Germinal center (tissue), 1 donor: ENCODE measurements at regions not wholly inside any gene's neighbourhood (a gene's known extent, or its start where the extent isn't known, plus 50 kb on each side); places are given as distances from the start of the nearest gene placed in this dataset.
"Not testable (repeated sequence)": the region's sequence is repeated elsewhere in the genome, so short reads cannot be mapped to it uniquely, and the experiment has no call there.

ENCODE experiments used
- DNase-seq: peaks from one replicate; pipeline ENCODE4 v3.0.0; 2012; ENCODE audit warnings: mixed read lengths, low spot score

DNA sequence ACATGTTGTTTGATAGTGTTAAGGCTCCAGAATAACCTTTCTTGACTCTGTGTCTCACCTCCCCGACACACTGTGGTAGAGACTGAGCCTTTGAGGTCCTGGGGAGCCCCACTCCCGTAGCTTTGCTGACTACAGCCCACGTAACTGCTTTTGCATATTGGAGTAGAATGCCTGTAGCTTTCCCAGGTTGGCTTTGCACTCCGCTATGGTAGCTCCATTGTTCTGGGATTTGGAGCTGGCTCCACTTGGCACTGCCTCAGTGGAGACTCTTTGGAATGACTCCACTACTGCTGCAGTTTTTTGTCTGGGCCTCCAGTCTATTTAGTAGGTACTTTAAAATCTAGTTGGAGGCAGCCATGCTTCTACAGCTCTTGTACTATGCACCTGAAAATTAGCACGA is 56.2 kb upstream of the ANXA1 start:
- no peak for DNase-seq

DNA sequence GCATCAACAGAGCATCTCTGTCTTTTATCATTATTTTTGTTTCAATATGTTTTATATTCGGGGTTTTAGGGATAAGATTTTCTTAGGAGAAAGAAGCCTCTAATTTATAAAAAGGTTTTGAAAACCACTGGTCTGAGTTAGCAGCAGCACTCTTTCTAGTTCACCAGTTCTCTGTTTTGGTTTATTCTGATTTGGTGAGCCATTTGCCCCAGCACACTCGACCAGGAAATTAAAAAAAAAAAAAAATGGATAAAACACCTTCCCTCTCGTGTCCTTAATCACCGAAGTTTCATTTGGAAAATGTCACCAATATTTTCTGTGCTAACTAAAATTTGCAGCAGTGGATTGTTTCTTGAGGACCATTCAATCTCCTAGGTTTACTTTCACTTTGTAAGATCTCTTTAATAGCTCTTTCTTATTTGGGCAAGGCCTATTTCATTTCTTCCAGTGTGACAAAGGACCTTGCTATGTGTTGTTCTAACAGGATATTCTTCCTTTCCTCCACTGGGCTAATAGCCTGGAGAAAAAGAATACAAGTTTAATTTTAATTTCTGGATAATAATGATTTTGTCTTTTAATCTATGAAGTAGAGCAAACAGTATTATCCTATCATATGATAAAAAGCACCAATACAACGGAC is 57.8 kb upstream of the ANXA1 start:
- DNase-seq, result no peak

DNA sequence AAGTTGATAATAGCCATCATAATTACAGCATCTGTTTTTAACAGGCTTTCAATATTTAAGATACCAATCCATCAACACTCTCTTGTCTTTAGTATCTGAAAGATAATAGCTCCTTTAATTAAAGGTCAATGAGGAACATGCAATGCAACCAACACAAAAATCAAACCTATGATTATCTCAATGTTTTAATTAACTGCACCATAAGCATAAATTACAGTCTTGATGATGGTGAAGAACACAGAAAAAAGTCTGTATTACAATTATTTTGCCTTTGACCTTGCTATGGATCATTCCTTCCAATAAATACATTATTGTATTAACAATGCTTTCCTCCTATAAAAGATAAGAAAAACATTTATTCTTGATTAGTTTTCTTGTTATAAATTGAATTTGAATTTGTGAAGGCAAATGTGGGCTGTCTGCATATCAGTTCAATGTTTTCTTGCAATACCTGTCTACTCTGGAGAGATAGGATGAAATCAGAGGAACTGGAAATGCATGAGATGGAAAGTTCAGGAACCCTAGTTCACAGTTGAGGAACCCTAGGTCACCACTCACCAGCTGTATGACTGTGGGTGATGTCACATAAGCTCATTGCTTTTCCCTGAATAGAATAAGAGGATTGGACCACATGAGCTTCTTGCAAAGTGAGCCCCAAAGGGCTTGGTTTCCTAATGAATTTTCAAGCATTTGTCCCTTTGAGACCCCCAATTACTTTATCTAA is 58.5 kb upstream of the ANXA1 start:
- DNase-seq, result no peak

DNA sequence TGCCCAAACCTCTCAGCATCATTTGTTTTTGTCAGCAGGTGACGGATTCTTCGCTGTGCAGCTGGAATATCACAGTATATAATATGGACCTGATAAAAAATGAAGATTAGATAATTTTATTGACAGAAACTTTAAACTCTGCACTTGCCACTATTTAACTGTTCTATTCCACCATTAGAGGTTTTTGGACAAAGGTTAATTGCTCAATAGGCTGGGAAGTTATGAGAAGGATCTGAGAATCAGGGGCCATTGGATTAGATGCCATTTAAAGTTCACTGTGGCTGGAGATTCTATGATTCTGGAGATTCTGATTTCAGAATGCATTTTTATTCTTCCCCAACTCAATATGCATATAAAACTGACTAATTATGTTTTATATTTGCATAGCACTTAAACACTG is 59.8 kb upstream of the ANXA1 start:
- DNase-seq, result no peak

DNA sequence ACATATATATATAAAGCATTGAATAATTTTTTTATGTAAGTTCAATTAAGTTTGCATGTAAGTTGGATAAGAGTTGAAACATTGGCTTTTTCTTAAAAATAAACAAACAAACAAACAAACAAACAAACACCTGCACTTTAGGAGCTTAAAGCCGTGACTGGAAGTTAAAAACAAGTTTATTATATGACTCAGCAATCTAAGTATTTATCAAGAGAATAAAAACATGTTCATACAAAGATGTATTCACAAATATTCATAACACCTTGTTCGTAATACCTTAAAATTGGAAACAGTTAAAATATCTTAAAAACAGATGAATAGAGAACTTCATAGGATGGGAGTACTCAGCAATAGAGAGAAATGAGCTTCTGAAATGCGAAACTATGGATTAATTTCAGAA is 61.5 kb upstream of the ANXA1 start:
- no peak for DNase-seq

DNA sequence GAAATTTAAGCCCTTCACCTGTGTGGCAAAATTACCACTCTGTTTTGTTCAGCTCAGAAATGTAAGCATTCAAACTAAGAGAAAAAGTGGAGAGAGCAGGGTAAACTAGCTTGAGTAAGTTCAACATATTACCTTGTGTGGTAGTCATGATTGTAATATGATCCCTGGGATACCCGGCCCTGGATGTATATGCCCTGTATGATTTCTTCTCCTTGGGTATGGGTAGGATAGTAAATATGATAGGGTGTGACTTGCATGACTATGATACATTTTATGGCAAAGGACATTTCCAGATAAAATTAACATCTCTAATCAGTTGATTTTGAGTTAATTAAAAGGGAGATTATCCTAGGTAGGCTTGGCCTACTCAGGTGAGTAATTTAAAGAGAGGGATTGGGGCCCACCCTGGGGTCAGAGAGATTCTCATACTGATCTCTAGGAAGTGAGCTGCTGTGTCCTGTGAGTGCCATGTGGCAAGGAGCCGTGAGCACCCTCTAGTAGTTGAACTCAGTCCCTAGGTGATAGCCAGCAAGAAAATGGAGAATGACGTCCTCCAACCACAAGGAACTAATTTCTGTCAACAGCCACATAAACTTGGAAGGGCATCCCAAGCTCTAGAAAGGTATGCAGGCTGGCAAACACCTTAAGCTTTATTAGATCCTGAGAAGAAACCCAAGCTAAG is 62.2 kb upstream of the ANXA1 start:
- no peak for DNase-seq

DNA sequence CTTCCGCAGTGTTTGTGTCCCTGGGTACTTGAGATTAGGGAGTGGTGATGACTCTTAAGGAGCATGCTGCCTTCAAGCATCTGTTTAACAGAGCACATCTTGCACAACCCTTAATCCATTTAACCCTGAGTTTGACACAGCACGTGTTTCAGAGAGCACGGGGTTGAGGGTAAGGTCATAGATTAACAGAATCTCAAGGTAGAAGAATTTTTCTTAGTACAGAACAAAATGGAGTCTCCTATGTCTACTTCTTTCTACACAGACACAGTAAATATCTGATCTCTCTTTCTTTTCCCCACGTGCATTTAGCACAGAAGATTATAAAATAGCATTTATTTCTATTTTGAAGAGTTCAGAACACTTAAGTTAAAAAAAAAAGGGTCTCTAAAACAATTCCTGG is 63.8 kb upstream of the ANXA1 start:
- DNase-seq, result not testable (repeated sequence)

DNA sequence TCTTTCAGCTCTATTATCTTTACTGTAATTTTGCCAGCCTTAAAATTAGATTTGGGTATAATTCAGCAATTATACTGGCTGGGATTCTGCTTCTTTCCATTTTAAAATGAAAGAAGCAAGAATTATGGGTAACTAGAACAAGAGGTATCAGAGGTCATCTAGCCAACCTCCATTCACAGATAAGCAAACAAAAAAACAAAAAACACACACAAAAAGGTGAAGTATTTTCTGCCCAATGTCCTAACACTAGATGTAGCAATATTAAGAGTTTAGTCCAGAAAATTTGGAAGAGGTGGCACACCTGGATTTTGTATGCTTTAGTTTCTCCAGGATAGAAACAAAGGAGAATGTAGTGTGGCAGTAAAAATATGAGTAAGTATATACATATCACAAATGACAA is 68.1 kb upstream of the ANXA1 start:
- no peak for DNase-seq

DNA sequence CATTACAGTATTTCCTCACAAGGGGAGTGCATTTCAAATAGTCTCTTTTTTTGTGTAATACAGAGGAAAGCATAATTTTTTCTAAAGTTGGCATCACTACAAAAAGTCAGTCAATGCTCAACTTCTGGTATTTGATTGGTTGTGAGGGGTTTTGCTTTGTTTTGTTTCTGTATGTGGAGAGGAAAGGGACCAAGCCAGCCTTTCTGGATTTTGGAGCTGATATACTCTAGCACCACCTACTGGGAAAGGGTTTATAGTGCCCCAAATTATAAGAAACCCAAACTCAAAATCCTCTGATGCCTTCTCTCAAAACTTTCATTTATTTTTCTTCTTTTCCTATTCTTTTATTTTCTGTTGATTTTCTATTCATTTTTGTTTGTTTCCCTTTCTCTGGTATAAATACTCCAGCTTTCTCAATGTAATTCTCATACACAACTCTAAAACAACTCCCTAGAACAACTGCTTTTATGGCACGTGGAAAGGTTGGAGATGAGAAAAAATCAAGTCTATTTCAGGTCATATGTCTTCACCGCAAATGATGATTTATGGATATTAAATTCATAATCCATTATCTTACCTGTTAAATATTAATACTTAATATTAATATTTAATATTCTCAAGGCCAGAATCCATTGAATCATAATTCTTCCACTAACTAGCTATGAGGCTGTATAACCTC is 69.5 kb upstream of the ANXA1 start:
- DNase-seq, result peak; percentile 19

DNA sequence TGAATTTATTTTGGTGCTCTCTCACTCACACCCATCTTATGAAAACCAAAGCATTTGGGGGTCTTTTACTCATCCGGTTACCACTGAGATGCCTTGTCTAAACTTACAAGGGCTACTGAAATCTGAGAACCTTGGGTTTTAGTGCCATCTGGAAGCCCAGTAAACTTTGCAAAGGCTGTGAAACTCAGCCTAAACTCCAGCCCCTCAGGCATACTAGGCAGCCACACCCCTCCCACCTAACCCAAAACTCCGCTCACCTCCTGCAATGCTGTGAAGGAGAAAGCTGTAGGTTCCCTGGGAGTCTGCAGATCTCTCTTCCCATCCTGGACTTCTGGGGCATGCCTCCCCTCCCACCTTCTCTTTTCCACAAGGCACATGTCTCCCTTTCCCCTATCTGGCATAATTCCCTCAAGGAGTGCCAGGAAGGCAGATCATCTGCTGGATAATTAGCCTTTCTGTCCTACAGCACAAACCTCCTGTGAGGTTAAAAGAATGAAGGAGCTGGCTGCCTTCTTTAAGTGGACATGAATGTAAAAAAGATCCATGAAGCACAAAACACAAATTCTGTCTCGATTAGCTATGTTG is 71.5 kb upstream of the ANXA1 start:
- no peak for DNase-seq

DNA sequence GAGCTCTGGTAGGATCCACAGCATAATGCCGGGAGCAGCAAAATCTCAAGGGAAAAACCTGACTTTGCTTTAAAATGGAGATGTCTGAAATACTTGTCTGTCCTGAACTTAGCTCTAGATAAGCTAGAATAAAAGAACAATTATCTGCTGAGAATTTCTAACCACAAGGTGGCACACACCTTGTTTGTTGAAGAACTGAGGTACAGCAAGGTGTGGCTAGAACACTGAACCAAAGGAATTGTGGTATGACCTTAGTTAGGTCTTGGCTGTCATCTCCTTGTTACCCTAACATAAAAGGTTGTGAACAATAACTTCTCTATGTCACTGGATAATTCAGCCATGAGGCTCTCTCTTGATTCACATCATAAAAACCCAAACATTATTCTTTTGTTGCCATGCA is 72.3 kb upstream of the ANXA1 start:
- DNase-seq, result no peak

DNA sequence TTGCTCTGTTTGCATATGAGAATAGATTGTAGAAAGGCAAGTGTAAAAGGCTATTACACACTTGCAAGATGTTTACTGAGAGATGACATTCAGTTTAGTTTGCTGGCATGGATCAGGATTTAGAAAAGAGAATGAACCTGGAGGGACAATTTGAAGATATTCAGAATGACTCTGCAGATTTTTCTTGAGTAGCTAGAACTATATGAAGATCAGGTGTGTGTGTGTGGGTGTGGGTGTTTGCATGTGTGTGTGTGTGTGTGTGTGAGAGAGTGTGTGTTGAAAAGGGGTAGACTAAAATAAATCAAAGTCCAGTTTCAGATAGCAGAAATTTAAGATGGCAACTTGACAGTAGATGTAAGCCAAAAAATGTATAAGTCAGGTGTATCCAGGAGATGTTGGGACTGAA is 74.0 kb upstream of the ANXA1 start:
- no peak for DNase-seq

DNA sequence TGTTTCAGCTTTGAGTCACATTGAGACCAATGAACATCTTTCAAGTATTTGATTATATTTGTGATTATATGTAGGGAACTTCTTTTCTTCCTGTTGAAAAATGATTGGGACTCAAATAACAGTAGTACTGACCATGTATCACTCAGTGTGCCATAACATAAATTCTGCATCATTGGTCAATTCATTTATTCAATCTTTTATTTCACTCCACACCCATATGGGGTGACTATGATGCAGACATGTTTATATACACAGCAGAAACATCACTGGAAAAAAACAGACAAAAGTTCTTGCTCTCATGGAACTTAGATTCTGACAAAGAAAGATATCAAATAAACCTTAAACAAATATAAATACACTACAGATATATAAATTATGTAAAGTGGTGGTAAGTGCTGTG is 74.7 kb upstream of the ANXA1 start:
- no peak for DNase-seq

DNA sequence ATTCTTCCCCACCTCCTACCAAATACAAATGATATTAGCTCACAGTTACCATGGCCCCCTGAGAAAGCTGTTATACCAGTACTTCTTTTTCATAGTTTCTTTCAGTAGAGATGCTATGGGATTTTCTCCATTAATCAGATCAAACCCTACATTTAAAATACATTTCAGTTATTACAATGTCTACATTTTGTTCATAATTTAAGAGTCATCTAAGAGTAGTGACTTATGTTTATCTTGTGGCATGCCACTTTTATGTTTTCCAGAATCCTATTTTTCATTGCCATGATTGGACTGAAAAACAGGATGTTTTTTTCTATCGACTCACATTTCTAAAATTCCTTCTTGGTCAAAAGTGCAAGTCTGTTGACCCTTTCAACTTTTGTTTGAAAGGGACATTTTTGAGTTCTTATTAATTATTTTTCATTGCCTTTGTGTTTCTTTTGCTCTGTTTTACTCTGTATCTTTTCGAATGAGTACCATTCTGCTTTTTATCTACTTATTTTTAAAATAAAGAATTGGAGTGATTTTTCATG is 77.4 kb upstream of the ANXA1 start:
- DNase-seq, result no peak

DNA sequence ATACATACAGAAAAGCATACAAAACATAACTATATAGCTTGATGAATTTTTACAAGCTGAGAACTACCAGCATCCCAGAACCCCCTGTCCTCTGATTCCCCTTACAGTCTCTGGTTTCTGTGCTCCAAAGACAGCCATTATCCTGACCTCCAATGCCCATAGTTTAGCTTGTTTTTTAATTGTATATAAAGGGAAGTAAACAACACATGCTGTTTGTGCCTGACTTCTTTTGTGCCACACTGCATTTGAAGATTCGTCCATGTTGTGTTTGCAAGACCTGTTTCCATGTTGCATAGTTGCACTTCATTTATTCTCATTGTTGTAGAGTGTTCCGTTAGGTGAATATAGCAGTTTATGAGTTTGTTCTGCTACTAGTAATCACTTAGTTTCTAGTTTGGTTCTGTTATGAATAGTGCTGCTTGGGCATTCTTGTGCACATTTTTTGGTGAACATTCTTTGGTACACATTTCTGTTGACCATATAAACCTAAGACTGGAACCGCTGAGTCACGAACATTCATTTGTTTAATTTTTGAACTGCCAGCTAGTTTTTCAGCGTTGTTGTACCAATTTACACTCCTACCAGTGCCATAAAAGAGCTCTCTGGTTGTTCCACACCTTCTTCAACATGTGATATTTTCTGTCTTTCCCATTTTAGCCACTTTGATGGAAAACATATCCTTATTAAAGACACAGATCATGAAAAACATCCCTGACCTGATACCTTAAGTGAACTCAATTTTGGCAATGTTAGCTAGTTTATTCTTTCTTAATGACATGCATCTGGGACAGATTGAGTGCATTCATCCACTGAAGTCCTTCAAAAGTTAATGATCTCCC is 78.1 kb upstream of the ANXA1 start:
- no peak for DNase-seq

DNA sequence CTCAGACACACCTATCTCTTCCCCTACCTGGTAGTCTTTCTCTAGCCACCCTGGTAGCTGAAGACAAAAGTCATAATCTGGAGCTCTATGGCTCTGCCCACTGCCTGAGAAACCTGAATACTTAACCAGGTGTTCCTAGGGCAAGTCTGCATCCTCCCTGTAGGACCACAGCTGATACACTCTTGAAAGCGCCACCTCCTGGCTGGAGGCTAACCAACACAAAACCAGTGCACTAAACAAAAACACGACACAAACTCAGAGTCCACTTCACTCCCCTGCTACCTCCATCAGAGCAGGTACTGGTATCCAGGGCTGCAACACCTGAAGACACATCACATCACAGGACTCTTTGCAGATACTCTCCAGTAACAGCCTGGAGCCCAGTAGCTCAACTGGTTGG is 84.6 kb upstream of the ANXA1 start:
- no peak for DNase-seq

DNA sequence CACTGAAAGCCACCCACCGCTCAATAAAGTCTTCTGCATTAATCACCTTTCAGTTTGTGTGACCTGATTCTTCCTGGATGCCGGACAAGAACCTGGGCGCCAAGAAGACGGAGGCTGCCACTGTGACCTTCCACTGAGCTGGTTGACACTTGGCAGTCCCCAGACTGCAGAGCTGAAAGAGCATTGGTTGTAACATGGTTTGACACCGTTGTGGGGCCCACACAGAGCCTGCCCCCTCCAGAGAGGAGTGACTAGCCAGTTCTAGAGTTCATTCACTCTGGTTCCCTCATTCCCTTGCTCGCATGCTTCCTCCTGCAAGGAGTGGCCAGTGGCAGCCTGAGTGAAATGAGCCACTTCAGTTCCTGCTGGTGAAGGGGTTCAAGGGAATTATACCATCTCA is 86.2 kb upstream of the ANXA1 start:
- no peak for DNase-seq

DNA sequence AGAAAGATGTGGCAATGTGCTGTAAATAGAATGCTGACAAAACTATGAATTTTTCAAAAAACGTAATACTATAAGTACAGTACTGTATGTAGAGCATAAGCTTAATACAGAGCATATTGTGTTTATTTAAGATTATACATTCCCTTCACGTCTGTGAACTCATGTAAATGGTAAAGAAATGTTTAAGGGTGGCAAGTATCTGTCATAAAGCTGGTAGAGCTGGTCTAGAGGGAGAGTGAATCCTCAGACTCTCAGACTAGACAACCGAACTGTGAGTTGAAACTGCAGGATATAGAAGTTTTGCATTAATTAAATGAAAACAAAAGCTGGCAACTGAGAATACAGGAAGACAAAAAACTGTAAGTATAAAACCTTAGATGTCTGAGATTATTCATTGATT is 87.3 kb upstream of the ANXA1 start:
- no peak for DNase-seq

DNA sequence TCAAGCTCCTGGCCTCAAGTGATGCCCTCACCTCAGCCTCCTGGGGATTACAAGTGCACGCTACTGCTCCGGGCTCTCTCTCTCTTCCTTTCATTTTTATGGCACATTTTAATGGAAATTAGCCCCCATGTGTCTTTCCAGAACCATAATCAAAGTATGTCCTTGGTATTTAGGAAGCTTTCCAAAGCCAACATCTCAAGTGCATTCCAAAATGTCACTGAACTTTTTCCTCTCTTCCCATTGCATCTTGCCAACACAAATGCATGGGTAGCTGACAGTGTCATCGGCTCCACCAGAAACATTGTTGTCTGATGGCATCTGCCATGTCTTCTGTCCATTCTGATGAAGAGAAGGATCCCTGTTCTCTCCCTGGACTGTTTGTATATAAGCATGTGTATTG is 90.5 kb upstream of the ANXA1 start:
- DNase-seq, result no peak

DNA sequence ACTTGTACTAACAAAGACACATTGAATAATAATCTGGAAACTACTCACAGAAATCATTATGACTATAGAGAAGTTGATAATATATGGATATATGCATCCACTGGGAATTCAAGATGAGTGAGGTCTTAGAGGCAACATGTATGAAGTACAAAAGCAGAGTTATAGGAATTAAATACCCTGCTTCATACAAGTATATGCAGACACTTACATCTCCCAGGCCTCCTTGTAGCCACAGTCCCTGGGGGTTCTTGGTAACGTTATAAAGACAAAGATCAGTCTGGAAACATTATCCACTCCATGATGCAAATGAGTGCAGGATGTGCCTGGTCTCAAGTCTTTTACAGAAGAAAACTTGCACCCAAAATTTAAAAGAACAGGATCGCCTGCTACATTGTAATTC is 92.4 kb upstream of the ANXA1 start:
- DNase-seq, result no peak

DNA sequence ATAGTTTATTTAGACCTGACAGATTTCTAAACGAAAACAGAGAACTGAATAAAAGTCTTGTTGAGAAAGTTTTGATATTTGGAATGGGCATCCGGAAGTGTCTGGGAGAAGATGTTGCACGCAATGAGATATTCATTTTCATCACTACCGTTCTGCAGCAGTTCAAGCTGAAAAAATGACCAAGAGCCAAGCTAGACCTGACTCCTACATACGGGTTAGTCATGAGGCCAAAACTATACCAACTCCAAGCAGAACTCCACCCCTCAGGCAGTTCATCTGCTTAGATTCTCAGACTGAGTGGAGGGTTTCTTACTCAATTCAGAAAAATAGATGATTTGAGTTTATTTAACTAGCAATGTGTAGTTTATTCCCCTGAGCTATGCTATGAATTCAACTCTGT is 95.4 kb upstream of the ANXA1 start:
- no peak for DNase-seq
